ENCODE measurements at regions not wholly inside any gene's neighbourhood (a gene's known extent, or its start where the extent isn't known, plus 50 kb on each side); places are given as distances from the start of the nearest gene placed in this dataset.

DNA sequence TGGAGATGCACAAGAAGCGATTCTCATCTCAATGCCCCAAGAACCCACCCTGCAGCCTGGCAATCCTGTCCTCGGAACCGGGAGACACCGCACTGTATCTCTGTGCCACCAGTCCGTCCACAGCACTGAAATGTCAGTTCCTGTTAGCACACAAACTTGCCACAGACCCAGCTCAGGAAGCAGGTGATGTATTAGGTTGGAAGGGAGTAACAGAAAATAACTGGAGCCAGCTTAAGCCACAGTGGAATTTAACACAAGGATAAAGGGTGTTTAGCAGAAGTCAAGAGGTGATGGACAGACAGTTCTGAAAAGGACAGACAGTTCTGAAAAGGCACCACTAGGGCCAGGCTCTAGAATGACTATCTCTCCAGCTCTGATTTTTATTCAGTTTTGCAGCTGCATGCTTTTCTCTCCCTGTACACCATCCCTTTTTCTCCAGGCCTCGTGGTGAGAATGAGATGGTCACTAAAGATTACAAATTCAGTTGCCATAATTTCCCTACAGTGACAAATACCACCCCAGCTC is 114.4 kb downstream of the ANKRD18B start:
- Histone ChIP-seq H3K4me1 (no peaks in the 10 kb centered on the region), H3K4me3 (no peak overlapping the region), H3K9me3 (no peaks in the 10 kb centered on the region), H3K27me3 (peaks cover 0 to 16% (median 12%) of the 10 kb centered on the region in 3 donors), H3K27ac (no peak overlapping the region), H3K36me3 (no peaks in the 10 kb centered on the region)
- TF ChIP-seq, protein P1, sequence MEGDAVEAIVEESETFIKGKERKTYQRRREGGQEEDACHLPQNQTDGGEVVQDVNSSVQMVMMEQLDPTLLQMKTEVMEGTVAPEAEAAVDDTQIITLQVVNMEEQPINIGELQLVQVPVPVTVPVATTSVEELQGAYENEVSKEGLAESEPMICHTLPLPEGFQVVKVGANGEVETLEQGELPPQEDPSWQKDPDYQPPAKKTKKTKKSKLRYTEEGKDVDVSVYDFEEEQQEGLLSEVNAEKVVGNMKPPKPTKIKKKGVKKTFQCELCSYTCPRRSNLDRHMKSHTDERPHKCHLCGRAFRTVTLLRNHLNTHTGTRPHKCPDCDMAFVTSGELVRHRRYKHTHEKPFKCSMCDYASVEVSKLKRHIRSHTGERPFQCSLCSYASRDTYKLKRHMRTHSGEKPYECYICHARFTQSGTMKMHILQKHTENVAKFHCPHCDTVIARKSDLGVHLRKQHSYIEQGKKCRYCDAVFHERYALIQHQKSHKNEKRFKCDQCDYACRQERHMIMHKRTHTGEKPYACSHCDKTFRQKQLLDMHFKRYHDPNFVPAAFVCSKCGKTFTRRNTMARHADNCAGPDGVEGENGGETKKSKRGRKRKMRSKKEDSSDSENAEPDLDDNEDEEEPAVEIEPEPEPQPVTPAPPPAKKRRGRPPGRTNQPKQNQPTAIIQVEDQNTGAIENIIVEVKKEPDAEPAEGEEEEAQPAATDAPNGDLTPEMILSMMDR (IDR thresholded peaks at IDR 0.05 in 4 of 5, conservative IDR thresholded peaks at IDR 0.05 in 1 of 5), result no peak
- no peak for TF ChIP-seq POLR2A (IDR thresholded peaks at IDR 0.05)
- no peak for DNase-seq
- in situ Hi-C loops (cut with MboI; ENCODE audit: low sequenced_read_pairs in 4 of 4), result loop anchor here in 1 of 4 donors (10.0 kb wide), 1 partner anchor 86 kb away; no protein-coding TSS in a partner anchor
- intact Hi-C loops (cut with DNase I; ENCODE audit: low total_unique reads), result no loop called here
- no peak for ATAC-seq

DNA sequence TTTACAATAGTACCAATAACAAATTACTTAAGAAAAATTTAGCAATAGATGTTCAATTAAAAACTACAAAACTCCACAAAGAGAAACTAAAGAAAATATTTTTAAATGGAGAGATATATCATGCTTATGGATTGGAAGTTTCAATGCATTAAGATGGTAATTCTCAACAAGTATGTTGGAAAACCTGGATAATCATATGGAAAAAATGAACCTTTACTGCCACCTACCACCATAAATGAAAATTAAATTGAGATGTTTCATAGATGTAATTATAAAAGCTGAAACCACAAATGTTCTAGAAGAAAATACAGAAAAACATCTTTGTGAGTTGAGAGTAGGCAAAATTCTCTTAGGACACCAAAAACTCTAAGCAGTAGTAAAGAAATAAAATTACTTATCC is 121.7 kb downstream of the ANKRD18B start:
- Histone ChIP-seq H3K9me3 (no peaks in the 10 kb centered on the region), H3K36me3 (no peaks in the 10 kb centered on the region), H3K4me3 (no peak overlapping the region), H3K27ac (no peak overlapping the region), H3K27me3 (peaks cover 0 to 6% (median 0%) of the 10 kb centered on the region in 3 donors), H3K4me1 (no peaks in the 10 kb centered on the region)
- intact Hi-C loops (cut with DNase I; ENCODE audit: low total_unique reads), result no loop called here
- TF ChIP-seq, protein P1 (IDR thresholded peaks at IDR 0.05 in 4 of 5, conservative IDR thresholded peaks at IDR 0.05 in 1 of 5), result no peak
- ATAC-seq, result no peak
- in situ Hi-C loops (cut with MboI; ENCODE audit: low sequenced_read_pairs in 4 of 4), result no loop called here
- no peak for DNase-seq

DNA sequence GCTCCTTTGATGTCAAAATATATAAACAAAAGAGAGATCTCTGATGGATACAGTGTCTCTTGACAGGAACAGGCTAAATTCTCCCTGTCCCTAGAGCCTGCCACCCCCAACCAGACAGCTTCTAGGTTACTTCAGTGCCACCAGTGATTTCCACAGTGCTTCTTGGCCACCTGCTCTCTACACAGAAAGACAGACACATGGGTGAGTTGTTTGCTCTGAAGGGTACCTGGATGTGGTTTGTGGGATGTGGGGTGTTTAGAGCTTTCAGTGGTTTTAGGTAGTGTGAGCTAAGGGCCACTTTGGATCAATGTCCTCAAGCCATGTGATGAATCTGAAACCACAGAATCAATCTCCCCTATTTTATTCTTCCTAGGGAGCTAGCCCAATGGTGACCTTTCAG is 125.4 kb downstream of the ANKRD18B start:
- H3K9me3 ChIP-seq, result no peaks in the 10 kb centered on the region
- no peak overlapping the region for H3K4me3 ChIP-seq
- peaks cover 0 to 7% (median 0%) of the 10 kb centered on the region in 3 donors for H3K27me3 ChIP-seq
- no peak overlapping the region for H3K27ac ChIP-seq
- ATAC-seq (no peak), DNase-seq (no peak)
- intact Hi-C loops (cut with DNase I; ENCODE audit: low total_unique reads) (no loop called here), in situ Hi-C loops (cut with MboI; ENCODE audit: low sequenced_read_pairs in 4 of 4) (no loop called here)
- TF ChIP-seq, protein P1 (IDR thresholded peaks at IDR 0.05 in 4 of 5, conservative IDR thresholded peaks at IDR 0.05 in 1 of 5), result no peak
- no peaks in the 10 kb centered on the region for H3K4me1 ChIP-seq
- no peaks in the 10 kb centered on the region for H3K36me3 ChIP-seq

DNA sequence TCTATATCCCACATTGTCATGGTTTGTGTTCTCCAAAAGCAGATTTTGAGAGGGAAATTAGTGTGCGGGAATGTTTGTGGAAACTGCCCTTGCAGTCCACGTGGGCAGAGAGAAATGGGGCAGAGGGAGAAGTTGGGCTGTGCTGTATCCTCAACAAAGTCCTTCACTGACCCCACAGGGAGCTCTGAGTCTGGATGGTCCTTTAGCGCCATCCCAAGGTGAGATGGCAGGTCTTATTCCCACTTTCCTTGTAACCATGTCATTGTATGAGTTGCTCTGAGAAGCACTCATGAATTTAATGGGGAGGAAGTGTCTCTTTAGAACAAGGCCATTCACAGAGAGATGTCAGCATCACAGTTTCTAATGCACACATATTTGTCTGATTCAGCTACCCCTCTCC is 127.1 kb downstream of the ANKRD18B start:
- in situ Hi-C loops (cut with MboI; ENCODE audit: low sequenced_read_pairs in 4 of 4) (no loop called here), intact Hi-C loops (cut with DNase I; ENCODE audit: low total_unique reads) (no loop called here)
- H3K9me3 ChIP-seq, result no peaks in the 10 kb centered on the region
- no peak for ATAC-seq
- H3K4me1 ChIP-seq, result no peaks in the 10 kb centered on the region
- no peaks in the 10 kb centered on the region for H3K36me3 ChIP-seq
- H3K27me3 ChIP-seq, result peaks cover 0 to 7% (median 5%) of the 10 kb centered on the region in 3 donors
- no peak overlapping the region for H3K27ac ChIP-seq
- H3K4me3 ChIP-seq, result no peak overlapping the region
- no peak for TF ChIP-seq POLR2A (IDR thresholded peaks at IDR 0.05)
- TF ChIP-seq, protein P1 (IDR thresholded peaks at IDR 0.05 in 4 of 5, conservative IDR thresholded peaks at IDR 0.05 in 1 of 5), result no peak
- no peak for DNase-seq

DNA sequence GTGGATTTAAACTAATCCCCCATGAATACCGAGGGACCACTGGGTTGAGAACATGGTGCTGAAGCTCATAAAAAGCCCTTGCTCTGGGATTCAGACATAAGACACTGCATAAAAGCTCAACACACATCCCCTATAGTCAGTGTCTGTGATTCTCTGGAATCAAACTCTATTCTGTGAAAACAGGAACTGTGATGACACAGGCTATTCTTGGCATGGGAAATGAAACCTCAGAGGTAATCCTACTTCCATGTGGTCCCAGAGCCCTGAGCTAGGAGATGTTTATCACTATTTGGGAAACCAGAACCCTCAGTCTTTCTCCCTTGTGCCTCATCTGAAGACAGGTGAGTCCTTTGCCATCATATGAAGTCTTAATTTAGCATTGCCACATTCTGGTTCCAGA is 135.4 kb upstream of the PRSS3 start:
- intact Hi-C loops (cut with DNase I; ENCODE audit: low total_unique reads) (no loop called here), in situ Hi-C loops (cut with MboI; ENCODE audit: low sequenced_read_pairs in 4 of 4) (no loop called here)
- Histone ChIP-seq H3K27ac (no peak overlapping the region), H3K4me1 (no peaks in the 10 kb centered on the region), H3K9me3 (no peaks in the 10 kb centered on the region), H3K36me3 (no peaks in the 10 kb centered on the region), H3K4me3 (no peak overlapping the region), H3K27me3 (peaks cover 0 to 2% (median 0%) of the 10 kb centered on the region in 3 donors)
- TF ChIP-seq POLR2A (IDR thresholded peaks at IDR 0.05), result no peak
- TF ChIP-seq, protein P1 (IDR thresholded peaks at IDR 0.05 in 4 of 5, conservative IDR thresholded peaks at IDR 0.05 in 1 of 5), result no peak
- no peak for ATAC-seq
- DNase-seq, result no peak
